Midbrain (tissue), 1 donor: ENCODE measurements at regions not wholly inside any gene's neighbourhood (a gene's known extent, or its start where the extent isn't known, plus 50 kb on each side); places are given as distances from the start of the nearest gene placed in this dataset.

Experiments used
- DNase-seq: peaks from one replicate; lab custom pipeline; 2025; lab: John Stamatoyannopoulos, UW

DNA sequence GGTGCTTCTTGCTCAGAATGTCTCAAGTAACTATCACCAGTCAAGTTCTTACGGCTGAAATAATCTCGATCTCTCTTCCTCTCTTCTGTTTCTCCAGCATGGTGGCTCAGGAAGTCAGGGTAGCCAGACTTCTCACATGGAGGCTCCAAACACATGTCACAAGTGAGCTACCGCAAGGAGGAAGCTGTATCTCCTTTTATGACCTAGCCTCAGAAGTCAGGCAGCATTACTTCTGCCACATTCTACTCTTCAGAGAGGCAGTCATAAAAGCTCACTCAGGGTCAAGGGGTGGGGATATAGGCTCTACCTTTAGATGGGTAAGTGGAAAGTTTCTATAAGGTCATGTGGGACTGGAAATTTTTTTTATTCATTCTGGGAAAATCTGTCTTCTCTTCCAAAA, 86.6 kb upstream of the NEO1 start:
- DNase-seq = no peak

DNA sequence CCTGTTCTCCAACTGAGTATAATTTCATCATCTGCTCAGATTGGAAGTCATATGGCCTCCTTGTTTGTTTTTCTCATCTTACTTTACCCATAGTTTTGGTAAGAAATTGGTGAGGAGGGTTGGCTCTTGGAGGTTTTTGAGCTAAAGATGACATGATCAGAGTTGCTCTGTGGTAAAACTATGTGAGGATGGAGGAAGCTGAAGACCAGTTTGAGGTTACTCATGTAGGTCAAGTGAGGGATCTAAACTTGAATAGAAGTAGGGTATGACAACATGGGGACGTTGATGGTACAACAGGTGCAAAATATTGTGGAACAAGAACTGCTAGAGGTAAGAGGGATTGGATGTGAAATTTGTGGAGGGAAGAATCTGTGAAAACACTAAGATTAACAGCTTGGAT, 87.7 kb upstream of the NEO1 start:
- DNase-seq = no peak

DNA sequence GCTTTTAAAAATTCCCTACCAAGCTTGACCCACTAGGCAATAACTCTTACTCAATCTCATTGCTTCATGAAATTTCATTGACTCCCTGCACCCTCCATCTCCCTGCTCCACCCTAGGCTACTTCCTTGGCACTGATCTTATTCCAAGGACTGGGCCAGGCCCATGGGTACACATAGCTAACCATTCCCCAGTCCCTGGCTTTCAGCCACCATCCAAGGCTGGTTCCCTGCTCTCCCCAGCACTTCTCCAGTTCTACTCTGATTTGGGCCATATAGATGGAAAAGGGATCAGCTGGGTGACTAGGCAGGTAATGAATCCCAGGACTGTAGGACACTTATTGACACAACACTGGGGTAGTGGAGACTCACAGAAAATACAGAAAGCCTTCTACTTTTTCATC, 88.1 kb upstream of the NEO1 start:
- DNase-seq = no peak

DNA sequence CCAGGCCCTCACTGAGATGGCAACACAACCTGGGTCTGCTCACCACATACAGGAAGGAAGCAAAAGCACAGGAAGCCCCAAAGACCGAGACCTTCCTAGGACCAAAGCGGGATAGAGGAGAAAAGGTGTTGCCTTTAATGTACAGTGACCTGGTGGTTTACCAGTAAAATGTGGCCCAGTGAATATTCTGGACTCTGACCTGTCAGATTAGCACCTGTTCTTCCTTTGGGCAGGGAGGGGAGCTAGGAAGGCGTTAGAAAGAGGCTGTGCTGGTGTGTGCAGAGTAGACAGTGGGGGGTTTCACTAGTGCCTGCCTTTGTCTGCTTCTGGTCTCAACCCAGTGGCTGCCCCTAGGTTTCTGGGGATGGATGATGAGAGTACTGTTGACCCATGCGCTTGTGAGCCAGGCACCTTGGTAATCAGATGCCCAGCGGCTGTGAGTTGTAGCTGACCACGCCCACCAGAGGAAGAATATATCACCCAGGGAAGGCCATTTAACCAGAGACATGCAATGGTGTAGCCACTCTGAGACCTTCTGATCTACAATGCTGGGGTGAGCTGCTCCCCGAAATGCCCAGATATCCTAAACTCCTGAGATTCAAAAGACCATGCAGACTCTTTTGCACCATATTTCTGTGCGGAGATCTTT, 90.1 kb upstream of the NEO1 start:
- no peak for DNase-seq

DNA sequence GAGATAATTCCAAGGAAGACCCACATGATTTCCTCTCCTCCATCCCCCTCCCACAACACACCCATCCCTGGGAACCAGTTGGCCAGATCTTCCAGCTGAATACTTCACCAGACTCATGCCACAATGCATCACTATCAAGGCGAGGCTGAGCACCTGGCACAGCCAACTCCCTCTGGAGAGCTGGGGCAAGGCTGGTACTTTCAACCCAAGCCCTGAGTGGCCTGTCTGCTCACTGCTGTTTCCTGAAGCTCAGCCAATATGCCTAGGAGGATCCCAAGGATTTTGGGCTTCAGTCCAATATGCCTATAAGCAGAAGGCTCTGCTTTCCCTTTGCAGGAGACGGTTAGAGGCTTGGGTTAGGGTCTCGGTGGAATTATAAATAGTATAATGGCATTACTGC, 90.9 kb upstream of the NEO1 start:
- DNase-seq = no peak

DNA sequence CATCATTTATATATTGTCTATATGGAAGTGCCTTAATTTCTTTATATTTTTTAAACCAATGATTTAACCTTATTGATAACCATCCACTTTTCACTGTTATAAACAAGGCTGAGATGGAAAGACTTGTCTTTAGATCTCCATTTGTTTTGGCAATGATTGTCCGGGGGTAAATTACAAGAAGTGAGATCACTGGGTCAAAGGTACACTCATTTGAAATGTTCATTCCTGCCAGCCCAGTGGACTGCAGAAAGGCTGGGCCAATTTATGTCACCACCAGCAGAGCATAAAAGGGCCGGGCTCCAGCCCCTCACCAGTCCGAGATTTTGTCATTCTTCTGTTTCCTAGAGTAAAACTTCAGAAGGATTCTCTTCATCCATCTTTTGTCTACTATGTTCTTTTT, 93.6 kb upstream of the NEO1 start:
- DNase-seq = no peak

DNA sequence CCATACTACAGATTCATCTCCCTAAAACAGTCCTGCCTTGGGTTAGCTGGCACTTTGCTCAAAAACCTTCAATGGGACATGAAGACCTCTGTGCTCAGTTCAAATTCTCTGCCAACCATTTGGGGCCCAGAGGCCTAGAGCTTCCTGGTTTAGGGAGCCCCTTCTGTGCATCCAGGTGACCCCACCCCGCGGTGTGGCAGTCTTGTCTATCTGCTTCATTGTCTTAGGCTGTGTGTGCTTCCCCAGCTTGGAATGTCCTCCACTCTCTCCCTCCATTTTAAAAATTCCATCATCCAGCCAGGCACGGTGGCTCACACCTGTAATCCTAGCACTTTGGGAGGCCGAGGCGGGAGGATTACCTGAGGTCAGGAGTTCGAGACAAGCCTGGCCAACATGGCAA, 99.0 kb upstream of the NEO1 start:
- DNase-seq = no peak

DNA sequence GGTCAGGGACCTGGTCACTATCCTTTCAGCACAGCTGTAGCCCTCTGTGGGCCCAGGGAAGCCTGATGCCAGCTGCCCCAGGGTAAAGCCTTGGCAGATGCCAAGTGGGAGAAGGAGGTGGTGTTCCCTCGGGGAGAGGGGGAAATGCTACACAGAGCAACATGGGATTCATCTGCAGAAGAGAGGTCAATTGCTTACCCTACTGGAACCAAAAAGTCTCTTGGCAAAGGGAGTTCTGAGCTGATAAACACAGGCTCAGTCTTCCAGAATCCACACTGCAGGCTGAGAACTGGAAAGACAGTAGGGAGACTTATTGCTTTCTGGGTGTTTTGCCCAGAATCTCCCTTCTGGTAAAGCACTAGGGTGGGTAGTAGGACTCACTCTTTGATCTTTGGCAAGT, 100.1 kb upstream of the NEO1 start:
- DNase-seq = no peak

DNA sequence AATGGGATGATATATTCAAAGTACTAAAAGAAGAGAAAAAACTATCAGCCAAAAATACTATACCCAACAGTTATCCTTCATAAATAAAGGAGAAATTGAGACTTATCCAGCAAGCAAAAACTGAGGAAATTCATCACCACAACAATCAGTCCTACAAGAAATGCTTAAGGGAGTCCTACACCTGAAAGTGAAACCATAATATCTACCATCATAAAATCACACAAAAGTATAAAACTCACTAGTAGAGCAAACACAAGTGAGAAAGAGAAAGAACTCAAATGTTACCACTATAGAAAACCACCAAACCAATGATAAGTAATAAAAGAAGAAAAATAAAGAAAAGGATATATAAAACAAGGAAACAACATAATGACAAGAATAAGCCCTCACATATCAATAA, 103.6 kb upstream of the NEO1 start:
- no peak for DNase-seq

DNA sequence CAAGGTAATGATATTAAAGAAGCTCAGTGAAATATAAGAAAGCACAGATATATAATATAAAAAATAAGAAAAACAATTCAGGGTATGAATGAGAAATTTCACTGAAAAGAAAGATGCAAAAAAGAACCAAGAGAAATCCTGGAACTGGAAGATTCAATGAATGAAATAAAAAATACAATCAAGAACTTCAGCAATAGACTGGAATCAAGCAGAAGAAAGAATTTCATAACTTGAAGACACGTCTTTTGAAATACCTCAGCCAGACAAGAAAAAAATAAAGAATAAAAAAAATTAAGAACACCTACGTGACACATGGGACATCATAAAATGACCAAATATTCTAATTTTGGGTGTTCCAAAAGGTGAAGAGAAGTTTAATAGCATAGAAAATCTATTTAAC, 104.6 kb upstream of the NEO1 start:
- no peak for DNase-seq

DNA sequence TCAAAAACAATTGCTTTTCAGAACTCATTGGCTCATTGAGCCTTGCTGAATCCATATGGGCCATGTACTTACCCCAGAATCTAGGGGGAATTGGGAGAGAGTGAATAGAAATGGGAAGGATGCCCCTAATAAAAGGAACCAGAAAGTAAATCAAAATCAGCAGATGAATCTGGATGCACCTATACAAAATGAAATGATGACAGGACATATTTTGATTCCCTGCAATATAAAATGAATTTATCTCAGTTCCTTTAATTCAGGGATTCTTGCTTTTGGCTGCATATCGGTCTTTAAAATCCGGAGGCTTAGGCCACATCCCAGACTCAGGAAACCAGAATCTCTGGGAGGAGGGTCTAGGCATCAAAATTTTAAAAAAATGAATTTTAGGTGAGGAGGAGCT, 107.7 kb upstream of the NEO1 start:
- DNase-seq = no peak

DNA sequence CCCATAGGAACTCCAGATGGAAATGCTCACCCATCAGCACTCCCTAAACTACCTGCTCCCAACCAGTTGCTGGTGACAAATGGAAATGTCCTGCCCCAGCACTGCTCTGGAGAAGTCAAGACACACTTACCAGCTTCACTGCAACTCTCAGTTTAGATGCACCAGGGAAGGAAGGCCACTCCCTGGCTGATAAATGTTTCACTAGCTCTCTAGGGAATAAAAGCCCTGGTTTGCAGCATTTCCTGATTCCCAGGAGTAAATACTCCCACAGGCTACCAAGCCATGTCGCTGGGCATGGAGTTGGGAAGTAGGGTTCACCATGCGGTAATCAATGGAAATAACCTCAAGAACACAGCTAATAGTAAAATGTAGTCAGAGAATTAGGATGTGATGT, 112.0 kb upstream of the NEO1 start:
- DNase-seq = no peak

DNA sequence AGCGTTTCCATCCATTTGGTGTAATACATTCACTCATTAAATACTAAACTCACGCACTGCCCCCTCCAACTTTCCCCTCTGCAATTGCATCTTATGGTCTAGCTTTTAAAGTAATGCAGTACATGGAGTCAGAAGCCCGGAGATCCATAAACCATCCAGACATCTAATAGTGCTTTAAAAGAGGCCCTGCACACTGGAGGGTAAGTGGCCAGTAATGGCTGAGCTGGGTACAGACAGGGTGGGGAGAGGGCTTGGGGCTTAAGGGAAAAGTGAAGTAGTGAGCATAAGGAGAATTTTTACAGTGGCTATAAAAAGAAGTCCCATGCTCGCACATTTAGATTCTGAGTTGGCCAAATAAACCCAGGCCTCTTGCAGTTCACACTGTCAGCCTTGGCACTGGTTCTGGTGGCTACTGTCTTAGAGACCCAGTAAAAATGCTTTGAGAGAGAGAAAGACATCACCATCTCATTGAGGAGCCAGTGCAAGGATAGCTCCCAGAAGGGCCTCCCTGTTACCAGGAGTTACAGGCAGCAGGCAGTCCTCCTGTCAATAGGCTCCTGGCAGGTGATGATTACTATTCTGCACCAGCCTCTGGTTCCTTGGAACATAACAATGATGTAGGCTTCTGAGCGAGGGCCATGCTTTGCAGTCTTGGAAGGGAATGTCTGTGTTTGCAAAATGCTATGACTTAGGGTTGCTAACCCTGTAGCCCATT, 112.6 kb upstream of the NEO1 start:
- peak; percentile 32 for DNase-seq

DNA sequence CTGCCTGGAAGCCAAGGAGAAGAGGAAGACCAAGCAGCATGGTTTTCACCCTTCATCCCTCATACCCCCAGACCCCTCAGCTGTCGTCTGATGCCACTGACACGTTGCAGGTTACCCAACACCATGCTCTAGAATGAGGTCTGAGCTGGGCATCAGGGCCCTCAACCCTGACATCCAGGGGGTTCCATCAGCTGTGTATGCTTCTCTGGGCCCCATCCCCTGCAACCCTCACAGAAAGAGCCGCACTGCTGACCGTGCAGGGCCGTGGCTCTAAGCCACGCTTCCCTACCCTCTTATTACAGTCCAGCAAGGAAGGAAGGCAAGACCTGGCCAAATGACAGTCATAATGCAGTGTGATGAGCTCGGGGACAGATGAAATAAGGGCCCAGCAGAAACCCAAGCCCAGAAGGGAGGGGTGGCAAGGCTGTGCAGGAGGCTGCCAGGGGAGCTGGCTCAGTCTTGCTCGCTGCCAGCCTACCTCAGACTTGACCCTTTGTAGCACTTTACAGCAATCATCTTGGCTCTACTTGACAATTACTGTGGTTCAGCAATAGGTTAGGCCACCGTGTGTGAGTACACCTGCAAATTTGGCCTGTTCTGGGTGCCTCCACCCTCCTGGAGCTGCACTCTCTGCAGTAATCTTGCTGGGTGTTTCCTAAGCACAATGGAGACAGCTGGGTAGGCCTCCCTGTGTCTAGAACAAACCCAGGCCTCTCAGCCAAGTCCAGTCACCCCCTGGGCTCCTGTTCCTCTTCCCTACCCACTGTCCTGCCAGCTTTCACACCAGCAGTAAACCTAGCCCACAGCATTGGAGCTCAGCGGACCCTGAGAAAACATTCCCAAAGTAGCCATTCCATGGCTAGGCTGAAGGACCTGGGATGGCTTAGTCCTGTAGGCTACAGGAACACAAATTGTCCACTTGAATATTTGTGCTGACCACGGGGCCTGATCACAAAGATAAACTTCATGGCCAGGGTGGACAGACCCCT, 115.3 kb upstream of the NEO1 start:
- no peak for DNase-seq

DNA sequence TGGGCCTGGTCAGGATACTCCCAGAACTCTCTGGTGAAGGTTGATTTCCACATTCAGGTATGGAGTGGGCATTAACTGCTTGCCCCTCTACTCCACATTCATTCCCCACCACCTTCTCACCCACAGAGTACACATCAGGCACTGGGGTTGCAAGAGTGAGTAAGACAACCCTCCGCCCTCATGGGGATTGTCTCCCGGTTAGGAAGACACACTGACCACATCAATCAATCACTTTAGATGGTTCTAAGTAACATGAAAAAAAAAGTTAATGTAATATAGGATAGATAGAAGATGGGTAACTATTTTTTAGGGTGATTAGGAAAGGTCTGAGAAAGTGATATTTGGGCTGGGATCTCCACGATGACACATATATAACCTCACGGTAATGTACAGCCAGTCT, 116.0 kb upstream of the NEO1 start:
- DNase-seq = no peak

DNA sequence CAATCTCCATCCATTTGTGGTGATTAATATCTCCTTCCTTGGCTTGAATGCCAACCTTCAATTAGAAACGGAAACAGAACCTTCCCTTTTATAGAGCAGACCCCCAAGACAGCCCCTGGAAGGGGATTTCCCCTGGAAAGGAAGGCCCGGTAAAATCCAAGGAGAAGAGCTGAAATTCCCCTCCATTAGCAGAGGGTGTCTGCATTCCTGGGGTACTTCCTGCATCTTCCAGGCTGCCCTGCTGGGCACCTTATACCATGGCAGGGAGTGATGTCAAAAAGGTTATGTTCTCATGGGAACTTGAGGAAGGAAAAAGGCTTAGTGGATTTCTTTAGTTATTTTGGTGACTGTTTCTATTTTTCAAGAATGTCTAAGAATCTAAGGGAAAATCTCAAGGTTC, 116.7 kb upstream of the NEO1 start:
- DNase-seq = no peak

DNA sequence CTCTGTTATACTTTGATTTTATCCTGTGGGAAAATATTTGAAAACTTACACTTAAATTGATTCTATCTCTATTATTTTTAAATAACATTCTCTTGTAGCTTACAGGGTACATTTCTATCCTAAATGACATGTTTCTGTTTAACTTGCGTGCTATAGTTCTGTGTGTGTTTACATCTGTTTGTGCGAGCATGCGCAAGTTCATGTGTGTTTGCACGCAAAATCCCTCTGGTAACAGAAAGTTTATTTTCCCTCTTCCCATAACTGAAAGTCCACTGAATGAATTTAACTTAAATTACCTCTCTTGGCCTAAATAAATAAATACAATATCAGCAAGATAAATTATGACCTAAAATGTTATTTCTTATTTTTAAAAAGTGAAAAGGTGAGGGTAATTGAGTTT, 117.3 kb upstream of the NEO1 start:
- DNase-seq = no peak

DNA sequence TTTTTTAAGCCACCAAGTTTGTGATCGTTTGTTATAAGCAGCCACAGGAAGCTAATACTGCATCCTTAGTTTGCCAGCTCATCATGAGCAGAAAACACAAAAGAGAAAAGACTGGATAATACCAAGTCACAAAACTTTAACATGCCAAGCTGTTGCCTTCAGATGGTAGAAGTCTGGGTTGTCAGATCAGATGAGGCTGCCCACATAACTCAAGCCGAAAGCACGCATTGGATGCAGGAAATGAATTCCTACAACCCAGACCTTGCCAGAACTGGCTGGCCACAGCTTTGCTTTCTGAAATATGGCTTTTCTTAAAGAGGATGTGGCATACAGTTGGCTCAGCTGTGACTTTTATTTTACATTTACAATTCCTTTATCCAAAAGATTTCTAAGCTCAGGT, 118.3 kb upstream of the NEO1 start:
- no peak for DNase-seq

DNA sequence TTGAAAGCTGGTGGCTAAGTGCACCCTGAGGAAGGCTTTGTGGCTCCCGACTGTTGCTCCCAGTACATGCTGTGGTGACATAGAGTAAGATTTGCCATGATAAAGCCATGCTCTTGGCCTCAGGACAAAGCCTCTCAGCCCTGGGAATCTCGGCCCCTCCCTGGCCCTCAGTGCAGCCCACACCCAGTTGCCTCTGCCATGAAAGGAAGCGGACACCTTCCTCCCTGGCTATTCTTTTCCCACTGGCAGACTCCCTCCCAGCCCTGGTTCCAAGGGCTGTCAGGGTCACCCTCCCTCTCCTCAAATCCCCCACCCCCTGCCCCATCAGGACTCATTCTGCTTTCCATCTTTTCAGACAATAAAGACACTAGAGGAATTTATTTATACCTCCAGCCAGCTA, 119.8 kb upstream of the NEO1 start:
- no peak for DNase-seq

DNA sequence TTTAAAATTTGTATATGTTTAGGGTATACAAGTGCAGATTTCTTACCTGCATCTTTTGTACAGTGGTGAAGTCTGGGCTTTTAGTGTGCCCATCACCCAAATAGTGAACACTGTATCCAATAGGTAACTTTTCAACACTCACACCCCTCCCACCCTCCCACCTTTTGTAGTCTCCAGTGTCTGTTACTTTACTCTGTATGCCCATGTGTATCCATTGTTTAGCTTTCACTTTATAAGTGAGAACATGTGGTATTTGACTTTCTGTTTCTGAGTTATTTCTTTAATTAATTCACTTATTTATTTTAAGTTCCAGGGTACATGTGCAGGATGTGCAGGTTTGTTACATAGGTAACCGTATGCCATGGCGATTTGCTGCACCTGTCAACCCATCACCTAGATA, 124.8 kb upstream of the NEO1 start:
- DNase-seq = no peak

DNA sequence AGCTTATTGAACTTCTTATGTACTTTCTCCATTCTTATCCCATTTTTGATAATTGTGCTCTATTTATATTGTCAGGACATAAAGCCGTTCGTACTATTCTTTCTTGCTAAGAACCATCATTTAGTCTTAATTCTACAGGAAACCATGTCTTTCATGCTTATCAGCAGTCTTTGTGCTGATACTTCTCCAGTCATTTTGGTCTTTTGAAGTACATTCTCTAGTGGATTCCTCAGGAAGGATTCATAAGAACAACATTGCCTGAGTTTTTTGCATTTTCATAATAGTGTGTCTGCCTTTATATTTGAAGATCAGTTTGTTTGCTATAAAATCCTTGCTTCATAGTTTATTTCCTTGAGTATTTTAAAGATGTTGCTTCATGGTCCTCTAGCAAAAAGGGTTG, 126.6 kb upstream of the NEO1 start:
- no peak for DNase-seq

DNA sequence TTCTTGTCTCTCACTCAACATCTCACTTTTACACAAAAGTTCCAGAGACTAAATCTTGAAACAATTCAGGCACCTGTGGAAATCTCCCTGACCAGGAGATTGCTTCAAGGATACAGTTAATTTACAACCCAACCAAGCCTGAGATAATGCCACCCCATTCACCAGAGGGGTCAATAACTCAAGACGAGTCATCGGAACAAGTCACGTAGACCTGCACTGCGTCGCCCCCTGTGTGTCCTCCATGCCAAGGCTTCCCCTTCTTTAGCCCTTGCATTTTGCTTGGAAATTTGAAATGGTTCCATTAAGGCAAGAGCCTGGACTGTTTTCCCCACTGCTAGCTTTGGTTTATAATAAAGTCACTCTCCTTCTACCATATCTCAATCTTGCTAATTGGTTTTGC, 129.0 kb upstream of the NEO1 start:
- DNase-seq = no peak

DNA sequence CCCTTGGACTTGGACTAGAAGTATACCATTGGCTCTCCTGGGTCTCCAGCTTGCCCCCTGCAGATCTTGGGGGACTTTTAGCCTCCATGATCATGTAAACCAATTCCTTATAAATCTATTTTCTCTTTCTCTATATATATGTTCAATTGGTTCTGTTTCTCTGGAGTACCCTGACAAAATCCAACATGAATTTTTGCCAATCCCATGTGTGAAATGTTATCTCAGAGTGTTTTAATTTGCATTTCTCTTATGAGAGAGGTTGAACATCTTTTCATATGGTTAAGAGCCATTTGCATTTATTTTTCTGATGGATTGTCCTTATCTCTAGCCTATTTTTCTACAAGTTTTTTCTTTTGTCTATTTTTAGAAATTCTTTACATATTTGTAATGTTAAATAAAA, 131.7 kb upstream of the NEO1 start:
- no peak for DNase-seq
